ENCODE measurements at regions not wholly inside any gene's neighbourhood (a gene's known extent, or its start where the extent isn't known, plus 50 kb on each side); places are given as distances from the start of the nearest gene placed in this dataset.

GRCh38 chr5:127206320-127207113 is 84.1 kb upstream of the MEGF10 start:
- TF ChIP-seq EZH2 (IDR thresholded peaks at IDR 0.05; ENCODE audit: insufficient read depth, poor library complexity, severe bottlenecking) (no peak), EZH2phosphoT487 (IDR thresholded peaks at IDR 0.05; ENCODE audit: insufficient read depth, low read depth) (no peak)
